OCI-LY1 (cell line): ENCODE measurements at regions not wholly inside any gene's neighbourhood (a gene's known extent, or its start where the extent isn't known, plus 50 kb on each side); places are given as distances from the start of the nearest gene placed in this dataset.

Source experiments
- CTCF ChIP-seq: fragments of 200-600 bp; sonication (generic), shearing (Covaris generic); IDR thresholded peaks from 2 replicates; pipeline ENCODE4 v1.5.1; 2017; ENCODE audit warnings: mild to moderate bottlenecking, antibody characterized with exemption, low read length, moderate library complexity, mixed read lengths
- EZH2 ChIP-seq: fragments of 200-600 bp; sonication (generic), shearing (Covaris generic); IDR thresholded peaks from 2 replicates; pipeline ENCODE4 v1.8.0; 2017; ENCODE audit warnings: borderline replicate concordance, mixed run types, mild to moderate bottlenecking, antibody characterized with exemption, low read length, moderate library complexity, mixed read lengths

DNA sequence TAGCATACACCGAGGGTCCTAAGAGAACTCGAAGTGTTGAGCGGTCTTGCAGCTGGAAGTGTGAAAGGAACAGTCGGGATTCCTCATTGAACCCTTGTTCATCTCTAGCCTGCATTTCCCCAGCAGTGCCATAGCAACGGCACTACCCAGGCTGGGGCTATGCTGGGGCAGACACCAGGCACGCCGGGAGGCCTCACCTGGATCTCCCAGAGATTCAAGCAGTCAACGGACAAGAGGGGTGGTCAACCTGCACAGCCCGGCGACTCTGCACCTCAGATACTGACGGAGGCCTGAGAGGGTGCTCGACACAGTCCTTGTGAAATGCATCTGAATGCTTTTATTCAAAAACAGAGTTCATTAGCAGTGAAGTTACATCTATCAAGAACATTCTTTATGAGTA, 604.2 kb downstream of the GALR1 start:
- TF ChIP-seq CTCF = no peak
- no peak for TF ChIP-seq EZH2
